ENCODE measurements at regions not wholly inside any gene's neighbourhood (a gene's known extent, or its start where the extent isn't known, plus 50 kb on each side); places are given as distances from the start of the nearest gene placed in this dataset.

DNA sequence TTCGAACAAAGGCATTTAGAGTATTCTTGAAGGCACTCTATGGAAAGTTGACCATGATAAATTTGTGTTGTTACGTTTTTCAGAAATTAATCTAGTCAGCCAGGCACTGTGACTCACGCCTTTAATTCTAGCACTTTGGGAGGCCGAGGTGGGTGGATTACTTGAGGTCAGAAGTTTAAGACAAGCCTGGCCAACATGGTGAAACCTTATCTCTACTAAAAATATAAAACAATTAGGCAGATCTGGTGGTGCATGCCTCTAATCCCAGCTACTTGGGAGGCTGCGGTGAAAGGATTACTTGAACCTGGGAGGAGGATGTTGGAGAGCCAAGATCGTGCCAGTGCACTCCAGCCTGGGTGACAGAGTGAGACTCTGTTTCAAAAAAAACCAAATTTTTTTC lies 130.6 kb upstream of the BRINP3 start:
- TF ChIP-seq, protein P1, sequence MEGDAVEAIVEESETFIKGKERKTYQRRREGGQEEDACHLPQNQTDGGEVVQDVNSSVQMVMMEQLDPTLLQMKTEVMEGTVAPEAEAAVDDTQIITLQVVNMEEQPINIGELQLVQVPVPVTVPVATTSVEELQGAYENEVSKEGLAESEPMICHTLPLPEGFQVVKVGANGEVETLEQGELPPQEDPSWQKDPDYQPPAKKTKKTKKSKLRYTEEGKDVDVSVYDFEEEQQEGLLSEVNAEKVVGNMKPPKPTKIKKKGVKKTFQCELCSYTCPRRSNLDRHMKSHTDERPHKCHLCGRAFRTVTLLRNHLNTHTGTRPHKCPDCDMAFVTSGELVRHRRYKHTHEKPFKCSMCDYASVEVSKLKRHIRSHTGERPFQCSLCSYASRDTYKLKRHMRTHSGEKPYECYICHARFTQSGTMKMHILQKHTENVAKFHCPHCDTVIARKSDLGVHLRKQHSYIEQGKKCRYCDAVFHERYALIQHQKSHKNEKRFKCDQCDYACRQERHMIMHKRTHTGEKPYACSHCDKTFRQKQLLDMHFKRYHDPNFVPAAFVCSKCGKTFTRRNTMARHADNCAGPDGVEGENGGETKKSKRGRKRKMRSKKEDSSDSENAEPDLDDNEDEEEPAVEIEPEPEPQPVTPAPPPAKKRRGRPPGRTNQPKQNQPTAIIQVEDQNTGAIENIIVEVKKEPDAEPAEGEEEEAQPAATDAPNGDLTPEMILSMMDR (IDR thresholded peaks at IDR 0.05; ENCODE audit: borderline replicate concordance, extremely low read depth, low read length, poor library complexity, severe bottlenecking), result no peak
- no peak for TF ChIP-seq EZH2 (IDR thresholded peaks at IDR 0.05; ENCODE audit: borderline replicate concordance, low read depth, low read length, severe bottlenecking)

GRCh38 chr1:190615818-190616217 lies 138.2 kb upstream of the BRINP3 start:
- Histone ChIP-seq H3K9me3 (ENCODE audit: insufficient read depth, low read length, severe bottlenecking) (no peaks in the 10 kb centered on the region), H3K79me2 (ENCODE audit: insufficient read depth, low read length) (no peaks in the 10 kb centered on the region), H3K27me3 (ENCODE audit: insufficient read depth, low read length, poor library complexity) (no peaks in the 10 kb centered on the region), H3K27ac (ENCODE audit: low read length) (no peak overlapping the region), H3K36me3 (ENCODE audit: insufficient read depth, low read length) (no peaks in the 10 kb centered on the region), H3K4me1 (ENCODE audit: insufficient read depth, low read length) (no peaks in the 10 kb centered on the region), H3K4me2 (ENCODE audit: insufficient read depth, low read length) (no peak overlapping the region), H3K4me3 (ENCODE audit: low read depth in 1 of 2, low read length in 2 of 2) (no peak overlapping the region), H2AFZ (ENCODE audit: low read depth, low read length) (no peak overlapping the region), H3K9ac (ENCODE audit: low read depth, low read length) (no peak overlapping the region), H4K20me1 (ENCODE audit: insufficient read depth, low read length) (no peaks in the 10 kb centered on the region)
- TF ChIP-seq, protein P1 (IDR thresholded peaks at IDR 0.05; ENCODE audit: borderline replicate concordance, extremely low read depth, low read length, poor library complexity, severe bottlenecking), result peak; percentile 24
- TF ChIP-seq EZH2 (IDR thresholded peaks at IDR 0.05; ENCODE audit: borderline replicate concordance, low read depth, low read length, severe bottlenecking), result no peak
- ATAC-seq (ENCODE audit: insufficient read depth, low read depth) (0 out of 3 replicates have a peak, but pooled peaks have one; percentile 7), DNase-seq (no peak)

More for the DNA sequence above, 130.6 kb upstream of the BRINP3 start:
- Histone ChIP-seq H3K9ac (ENCODE audit: low read depth, low read length) (no peak overlapping the region), H3K27me3 (ENCODE audit: insufficient read depth, low read length, poor library complexity) (no peaks in the 10 kb centered on the region), H3K4me3 (ENCODE audit: low read depth in 1 of 2, low read length in 2 of 2) (no peak overlapping the region), H4K20me1 (ENCODE audit: insufficient read depth, low read length) (no peaks in the 10 kb centered on the region), H3K79me2 (ENCODE audit: insufficient read depth, low read length) (no peaks in the 10 kb centered on the region), H3K4me1 (ENCODE audit: insufficient read depth, low read length) (no peaks in the 10 kb centered on the region), H3K27ac (ENCODE audit: low read length) (no peak overlapping the region), H2AFZ (ENCODE audit: low read depth, low read length) (no peak overlapping the region), H3K9me3 (ENCODE audit: insufficient read depth, low read length, severe bottlenecking) (no peaks in the 10 kb centered on the region), H3K36me3 (ENCODE audit: insufficient read depth, low read length) (no peaks in the 10 kb centered on the region), H3K4me2 (ENCODE audit: insufficient read depth, low read length) (no peak overlapping the region)
- DNase-seq (no peak), ATAC-seq (ENCODE audit: insufficient read depth, low read depth) (no peak)

- no peak overlapping the region for H3K27ac ChIP-seq (ENCODE audit: low read length)
- no peaks in the 10 kb centered on the region for H3K79me2 ChIP-seq (ENCODE audit: insufficient read depth, low read length)
- H3K27me3 ChIP-seq (ENCODE audit: insufficient read depth, low read length, poor library complexity), result no peaks in the 10 kb centered on the region
- H3K9me3 ChIP-seq (ENCODE audit: insufficient read depth, low read length, severe bottlenecking), result no peaks in the 10 kb centered on the region
- no peak overlapping the region for H3K4me2 ChIP-seq (ENCODE audit: insufficient read depth, low read length)
- TF ChIP-seq, protein P1 (IDR thresholded peaks at IDR 0.05; ENCODE audit: borderline replicate concordance, extremely low read depth, low read length, poor library complexity, severe bottlenecking), result no peak
- no peak for TF ChIP-seq EZH2 (IDR thresholded peaks at IDR 0.05; ENCODE audit: borderline replicate concordance, low read depth, low read length, severe bottlenecking)
- ATAC-seq (ENCODE audit: insufficient read depth, low read depth), result 0 out of 3 replicates have a peak, but pooled peaks have one; percentile 19
- H3K4me1 ChIP-seq (ENCODE audit: insufficient read depth, low read length), result no peaks in the 10 kb centered on the region
- no peak overlapping the region for H3K4me3 ChIP-seq (ENCODE audit: low read depth in 1 of 2, low read length in 2 of 2)
- no peaks in the 10 kb centered on the region for H4K20me1 ChIP-seq (ENCODE audit: insufficient read depth, low read length)
- DNase-seq, result no peak
- no peaks in the 10 kb centered on the region for H3K36me3 ChIP-seq (ENCODE audit: insufficient read depth, low read length)
- no peak overlapping the region for H3K9ac ChIP-seq (ENCODE audit: low read depth, low read length)
- no peak overlapping the region for H2AFZ ChIP-seq (ENCODE audit: low read depth, low read length)
These were observed 138.6 kb upstream of the BRINP3 start for GRCh38 chr1:190616235-190616634.

GRCh38 chr1:190619724-190620123 lies 142.1 kb upstream of the BRINP3 start:
- Histone ChIP-seq H3K9ac (ENCODE audit: low read depth, low read length) (no peak overlapping the region), H3K4me3 (ENCODE audit: low read depth in 1 of 2, low read length in 2 of 2) (no peak overlapping the region), H3K27me3 (ENCODE audit: insufficient read depth, low read length, poor library complexity) (no peaks in the 10 kb centered on the region), H3K27ac (ENCODE audit: low read length) (no peak overlapping the region), H3K79me2 (ENCODE audit: insufficient read depth, low read length) (no peaks in the 10 kb centered on the region), H3K9me3 (ENCODE audit: insufficient read depth, low read length, severe bottlenecking) (no peaks in the 10 kb centered on the region), H3K4me1 (ENCODE audit: insufficient read depth, low read length) (no peaks in the 10 kb centered on the region), H3K4me2 (ENCODE audit: insufficient read depth, low read length) (no peak overlapping the region), H4K20me1 (ENCODE audit: insufficient read depth, low read length) (no peaks in the 10 kb centered on the region), H3K36me3 (ENCODE audit: insufficient read depth, low read length) (no peaks in the 10 kb centered on the region), H2AFZ (ENCODE audit: low read depth, low read length) (no peak overlapping the region)
- TF ChIP-seq, protein P1 (IDR thresholded peaks at IDR 0.05; ENCODE audit: borderline replicate concordance, extremely low read depth, low read length, poor library complexity, severe bottlenecking), result no peak
- TF ChIP-seq EZH2 (IDR thresholded peaks at IDR 0.05; ENCODE audit: borderline replicate concordance, low read depth, low read length, severe bottlenecking), result no peak
- ATAC-seq (ENCODE audit: insufficient read depth, low read depth), result no peak
- DNase-seq, result no peak
